Glomerular visceral epithelial cell (primary cell): ENCODE measurements at regions not wholly inside any gene's neighbourhood (a gene's known extent, or its start where the extent isn't known, plus 50 kb on each side); places are given as distances from the start of the nearest gene placed in this dataset.
"Not testable (repeated sequence)": the region's sequence is repeated elsewhere in the genome, so short reads cannot be mapped to it uniquely, and the experiment has no call there.

ENCODE experiments used
- DNase-seq: peaks from one replicate; pipeline ENCODE4 v3.0.0-alpha.2; 2016; ENCODE audit errors: extremely low spot score

- no peak for DNase-seq
Observed at GRCh38 chrX:120753413-120754251, 122.0 kb downstream of the CT47B1 start.

- DNase-seq: no peak
Observed at GRCh38 chrX:120752431-120753082, 122.7 kb upstream of the C1GALT1C1 start.

GRCh38 chrX:120751683-120752082 is 121.8 kb upstream of the C1GALT1C1 start:
- no peak for DNase-seq

- DNase-seq: no peak
Observed at GRCh38 chrX:120750381-120750780, 120.5 kb upstream of the C1GALT1C1 start.

- DNase-seq: no peak
Observed at GRCh38 chrX:120749141-120749846, 119.4 kb upstream of the C1GALT1C1 start.

- DNase-seq: no peak
Observed at GRCh38 chrX:120746153-120746552, 116.3 kb upstream of the C1GALT1C1 start.

- no peak for DNase-seq
Observed at GRCh38 chrX:120742946-120743665, 113.3 kb upstream of the C1GALT1C1 start.

- DNase-seq: no peak
Observed at GRCh38 chrX:120741452-120741851, 111.6 kb upstream of the C1GALT1C1 start.

GRCh38 chrX:120740072-120740471 is 110.2 kb upstream of the C1GALT1C1 start:
- DNase-seq: no peak

GRCh38 chrX:120739300-120739699 is 109.4 kb upstream of the C1GALT1C1 start:
- DNase-seq: no peak

- no peak for DNase-seq
Observed at GRCh38 chrX:120736989-120737388, 107.1 kb upstream of the C1GALT1C1 start.

GRCh38 chrX:120735966-120736365 is 106.1 kb upstream of the C1GALT1C1 start:
- no peak for DNase-seq

GRCh38 chrX:120732879-120733278 is 103.0 kb upstream of the C1GALT1C1 start:
- DNase-seq: no peak

GRCh38 chrX:120732461-120732860 is 102.6 kb upstream of the C1GALT1C1 start:
- DNase-seq: no peak

GRCh38 chrX:120731386-120731785 is 101.5 kb upstream of the C1GALT1C1 start:
- no peak for DNase-seq

- DNase-seq: not testable (repeated sequence)
Observed at GRCh38 chrX:120729506-120730255, 99.8 kb upstream of the C1GALT1C1 start.

GRCh38 chrX:120727911-120728310 is 98.1 kb upstream of the C1GALT1C1 start:
- no peak for DNase-seq

- DNase-seq: no peak
Observed at GRCh38 chrX:120727452-120727851, 97.6 kb upstream of the C1GALT1C1 start.

GRCh38 chrX:120726294-120726693 is 96.4 kb upstream of the C1GALT1C1 start:
- DNase-seq: no peak

- DNase-seq: no peak
Observed at GRCh38 chrX:120725874-120726273, 96.0 kb upstream of the C1GALT1C1 start.

GRCh38 chrX:120719622-120720021 is 89.8 kb upstream of the C1GALT1C1 start:
- DNase-seq: no peak
